ENCODE measurements at regions not wholly inside any gene's neighbourhood (a gene's known extent, or its start where the extent isn't known, plus 50 kb on each side); places are given as distances from the start of the nearest gene placed in this dataset.
"Not testable (repeated sequence)": the region's sequence is repeated elsewhere in the genome, so short reads cannot be mapped to it uniquely, and the experiment has no call there.

DNA sequence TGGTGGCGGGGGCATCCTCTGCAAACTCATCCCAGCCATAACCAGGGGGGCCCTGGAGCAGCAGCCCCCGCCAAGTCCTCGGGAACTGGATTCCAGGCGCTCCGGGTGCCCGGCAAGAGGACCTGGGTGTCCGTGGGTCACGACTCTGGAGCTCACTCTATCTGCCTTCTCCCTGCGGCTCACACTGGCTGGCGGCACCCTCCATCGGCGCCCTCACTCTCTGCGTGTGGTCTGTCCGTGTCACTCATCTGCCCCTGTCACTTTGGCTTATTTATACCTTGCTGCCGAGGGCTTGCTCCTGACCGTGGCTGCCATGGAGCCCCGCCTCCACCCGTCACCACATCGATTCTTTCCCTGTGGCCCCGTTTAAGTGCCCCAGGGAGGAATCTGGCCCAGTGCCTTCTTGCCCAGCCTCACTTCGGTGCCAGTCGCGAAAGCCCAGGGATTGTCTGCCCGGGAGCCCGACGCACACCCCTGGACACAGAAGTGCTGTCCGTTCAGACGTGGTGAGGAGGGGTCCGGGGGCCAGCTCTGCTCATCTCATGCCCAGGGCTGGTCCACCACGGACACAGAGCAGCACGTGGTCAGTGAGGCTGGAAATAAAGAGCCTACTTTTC, 115.7 kb upstream of the ZNF469 start:
- not testable (repeated sequence) for DNase-seq (ENCODE audit: low read depth)

DNA sequence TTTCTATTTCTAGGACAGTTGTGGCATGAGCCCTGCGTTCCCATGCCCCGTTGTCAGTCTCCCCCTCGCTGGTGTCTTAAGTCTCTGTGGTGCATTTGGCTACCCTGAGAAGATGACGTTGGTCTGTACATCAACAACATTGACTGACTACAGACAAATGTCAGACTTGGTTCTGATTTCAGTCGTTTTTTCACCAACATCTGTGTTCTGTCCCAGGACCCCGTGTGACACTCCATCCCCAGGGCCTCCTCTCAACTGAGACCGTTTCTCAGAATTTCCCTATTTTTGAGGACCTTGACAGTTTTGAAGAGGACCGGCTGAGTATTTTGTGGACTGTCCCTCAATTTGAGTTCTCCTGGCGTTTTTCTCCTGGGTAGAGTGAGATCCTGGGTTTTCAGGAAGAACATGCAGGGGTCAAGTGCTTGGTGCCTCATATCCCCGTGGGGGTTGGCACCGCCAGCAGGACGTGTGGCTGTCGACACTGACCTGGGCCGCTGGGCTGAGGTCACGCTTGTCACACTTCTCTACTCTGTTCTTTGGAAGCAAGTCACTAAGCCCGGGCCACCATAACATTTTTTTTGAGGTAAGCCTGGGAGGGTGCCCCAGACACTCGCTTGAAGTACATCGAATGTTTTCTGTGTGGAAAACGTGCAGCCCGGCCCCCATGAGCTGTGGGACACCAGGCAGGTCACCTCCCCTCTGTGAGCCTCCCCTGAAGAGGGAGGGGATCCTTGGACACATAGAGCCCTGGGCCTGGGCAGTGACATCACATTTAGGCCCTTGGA, 114.4 kb upstream of the ZNF469 start:
- DNase-seq (ENCODE audit: low read depth): not testable (repeated sequence)

DNA sequence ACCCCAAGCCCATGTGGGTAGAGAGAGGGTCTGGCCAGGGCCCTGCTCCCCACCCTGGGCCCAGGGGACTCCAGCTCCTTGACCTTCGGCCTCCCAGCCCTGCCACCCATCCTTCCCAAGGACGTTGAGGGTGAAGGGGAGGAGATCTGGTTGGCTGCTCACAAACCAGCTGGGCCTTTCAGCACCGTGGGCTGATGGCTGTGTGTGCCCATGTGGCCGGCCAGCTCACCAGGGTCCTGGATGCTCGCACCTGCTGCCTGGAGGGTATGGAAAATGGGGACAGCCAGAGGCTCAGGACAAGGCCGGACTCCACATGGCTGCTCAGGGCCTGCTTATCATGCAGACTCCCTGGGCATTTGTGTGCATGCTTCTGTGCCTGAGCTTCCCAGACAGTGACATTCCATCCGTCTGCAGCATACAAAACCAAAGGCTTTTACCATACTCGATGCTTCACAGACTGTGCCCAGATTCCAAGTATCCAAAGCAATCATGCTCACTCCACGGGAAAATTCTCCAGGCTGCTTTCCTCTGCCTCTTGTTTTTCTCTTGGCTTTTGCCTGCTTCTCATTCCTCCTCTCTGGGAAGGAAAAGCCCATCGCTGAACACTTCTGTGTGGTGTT, 112.5 kb upstream of the ZNF469 start:
- DNase-seq (ENCODE audit: low read depth): not testable (repeated sequence)

DNA sequence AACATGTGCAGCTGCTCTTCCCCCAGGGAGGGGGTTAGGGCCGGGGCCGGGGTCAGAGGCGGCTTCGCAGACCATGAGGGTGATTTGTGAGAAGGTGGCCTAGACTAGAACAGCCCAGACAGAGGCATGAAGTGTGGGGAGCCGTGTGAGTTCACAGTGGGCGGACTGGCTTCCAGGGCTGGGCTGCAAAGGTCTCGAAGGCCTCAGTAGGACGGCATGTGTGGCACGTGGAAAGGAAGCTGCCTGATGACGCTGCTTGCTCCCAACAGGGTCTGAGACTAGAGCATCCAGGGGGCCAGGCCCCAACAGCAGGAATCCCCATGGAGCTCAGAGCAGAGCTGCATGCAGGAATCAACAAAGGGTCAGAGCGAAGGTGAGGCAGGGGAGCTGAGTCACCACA, 111.5 kb upstream of the ZNF469 start:
- DNase-seq (ENCODE audit: low read depth): not testable (repeated sequence)

DNA sequence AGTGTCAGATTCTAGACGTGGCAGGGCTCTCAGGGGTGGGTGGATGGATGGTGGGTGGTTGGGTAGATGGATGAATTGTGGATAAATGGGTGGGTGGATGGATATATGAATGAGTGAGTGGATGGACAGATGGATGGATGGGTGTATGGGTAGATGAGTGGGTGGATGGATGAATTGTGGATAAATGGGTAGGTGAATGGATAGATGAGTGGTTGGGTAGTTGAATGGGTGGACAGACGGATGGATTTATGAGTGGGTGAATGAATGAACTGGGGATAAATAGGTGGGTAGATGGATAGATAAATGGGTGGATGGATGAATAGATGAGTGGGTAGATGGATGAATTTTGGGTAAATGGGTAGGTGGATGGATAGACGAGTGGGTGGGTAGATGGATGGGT, 111.0 kb upstream of the ZNF469 start:
- DNase-seq (ENCODE audit: low read depth): not testable (repeated sequence)

DNA sequence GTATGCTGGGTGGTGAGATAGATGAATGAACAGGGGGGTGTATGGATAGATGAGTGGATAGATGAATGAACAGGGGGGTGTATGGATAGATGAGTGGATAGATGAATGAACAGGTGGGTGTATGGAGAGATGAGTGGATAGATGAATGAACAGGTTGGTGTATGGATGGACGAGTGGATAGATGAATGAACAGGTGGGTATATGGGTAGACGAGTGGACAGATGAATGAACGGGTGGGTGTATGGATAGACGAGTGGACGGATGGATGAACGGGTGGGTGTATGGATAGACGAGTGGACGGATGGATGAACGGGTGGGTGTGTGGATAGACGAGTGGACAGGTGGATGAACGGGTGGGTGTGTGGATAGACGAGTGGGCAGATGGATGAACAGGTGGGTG, 110.3 kb upstream of the ZNF469 start:
- DNase-seq (ENCODE audit: low read depth): not testable (repeated sequence)

DNA sequence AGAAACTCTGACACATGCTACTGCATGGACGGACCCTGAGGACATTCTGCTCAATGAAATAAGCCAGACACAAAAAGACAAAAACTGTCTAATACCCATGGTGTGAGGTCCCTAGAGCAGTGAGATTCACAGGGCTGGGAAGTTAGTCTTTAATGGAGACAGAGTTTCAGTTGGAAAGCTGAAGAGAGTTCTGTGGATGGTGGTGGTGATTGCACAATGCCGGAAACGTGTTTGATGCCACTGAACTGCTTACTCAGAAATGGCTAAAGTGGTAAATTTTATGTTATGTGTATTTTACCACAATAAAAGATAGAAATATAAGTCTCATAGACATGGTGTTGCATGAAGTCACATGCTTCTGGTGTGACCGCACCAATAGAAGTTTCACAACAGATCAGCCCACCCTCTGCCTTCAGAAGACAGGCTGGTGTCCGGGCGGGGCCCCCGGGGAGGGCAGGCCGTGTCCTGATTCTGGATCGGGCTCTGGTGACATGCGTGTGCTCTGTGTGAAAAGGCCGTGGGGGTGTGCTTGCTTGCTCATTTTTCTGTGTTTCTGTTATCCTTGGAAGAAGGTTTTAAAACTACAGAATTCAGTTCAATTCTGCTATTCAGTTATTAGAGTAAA, 108.5 kb upstream of the ZNF469 start:
- peak; percentile 56 for DNase-seq (ENCODE audit: low read depth)

DNA sequence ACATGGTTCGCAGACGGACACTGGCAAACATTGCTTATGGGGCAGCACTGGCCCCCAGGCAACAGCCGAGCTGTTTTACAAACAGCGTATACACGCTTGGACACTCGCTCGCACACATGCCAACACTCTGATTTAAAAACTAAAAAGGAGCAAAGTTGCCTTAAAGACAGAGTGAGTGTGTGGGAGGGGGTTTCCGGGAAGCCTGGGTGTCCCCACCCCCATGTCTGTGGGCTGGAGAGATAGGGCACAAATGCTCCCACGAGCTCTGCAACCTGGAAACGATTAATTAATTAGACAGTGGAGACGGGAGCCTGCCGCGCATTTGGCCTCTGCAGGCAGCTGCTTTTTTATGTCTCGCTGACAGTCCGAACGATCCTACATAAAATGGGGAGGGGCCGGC, 107.9 kb upstream of the ZNF469 start:
- DNase-seq (ENCODE audit: low read depth): peak; percentile 50

DNA sequence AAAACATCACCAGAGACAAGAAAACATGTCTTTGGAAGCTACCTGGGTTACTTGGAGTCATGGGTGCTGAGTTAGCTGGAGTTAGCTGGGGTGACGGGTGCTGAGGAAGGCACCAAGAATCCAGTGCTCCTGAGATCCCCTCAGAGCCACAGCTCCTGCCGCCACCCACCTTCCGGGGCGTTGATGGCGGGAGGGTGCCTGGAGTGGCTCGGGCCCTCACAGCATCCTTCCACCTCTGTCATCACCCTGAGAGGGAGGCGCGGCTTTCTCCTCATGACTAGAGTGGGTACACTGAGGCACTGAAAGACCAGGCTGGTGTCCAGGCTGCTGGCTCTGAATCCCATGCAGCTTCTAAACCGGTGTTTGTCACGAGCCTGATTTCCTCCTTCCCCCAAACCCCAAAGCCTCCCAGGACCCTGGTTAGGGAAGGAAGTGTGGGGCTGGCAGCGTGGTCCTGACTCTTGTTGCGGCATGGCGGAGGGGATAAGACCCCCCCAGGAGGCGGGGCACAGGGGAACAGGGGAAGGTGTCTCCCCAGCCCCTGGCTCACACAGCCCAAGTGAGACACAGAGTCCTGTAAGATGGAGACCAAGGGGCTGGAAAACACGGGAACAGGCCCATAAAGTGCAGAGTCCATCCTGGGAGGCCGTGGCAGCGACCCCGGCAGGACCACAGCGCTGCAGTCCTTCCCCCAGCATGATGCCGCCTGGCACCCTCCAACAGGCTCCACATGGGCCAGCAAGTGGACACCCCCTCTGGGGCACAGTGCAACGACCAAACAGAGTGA, 107.2 kb upstream of the ZNF469 start:
- not testable (repeated sequence) for DNase-seq (ENCODE audit: low read depth)

DNA sequence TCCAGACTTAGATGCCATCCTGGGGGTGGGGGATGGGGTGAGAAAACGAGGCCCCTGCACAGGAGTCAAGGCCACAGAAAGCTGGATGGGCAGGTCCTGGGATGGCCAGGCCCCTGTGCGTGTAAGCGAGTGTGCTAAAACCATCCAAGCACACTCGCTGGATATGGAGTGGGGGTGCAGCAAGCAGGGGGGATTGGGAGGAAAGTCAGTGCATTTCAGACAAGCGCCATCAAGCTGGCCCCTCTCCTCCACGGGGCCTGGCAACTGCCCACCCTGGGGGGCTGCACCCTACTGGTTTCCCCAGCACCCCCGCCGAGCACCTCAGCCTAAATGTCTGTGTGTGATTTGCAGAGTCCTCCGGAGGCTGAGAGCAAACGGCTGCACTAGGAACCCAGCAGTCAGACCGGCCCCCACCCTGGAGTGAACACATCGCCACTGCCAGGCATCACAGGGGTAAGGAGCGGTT, 106.6 kb upstream of the ZNF469 start:
- not testable (repeated sequence) for DNase-seq (ENCODE audit: low read depth)

DNA sequence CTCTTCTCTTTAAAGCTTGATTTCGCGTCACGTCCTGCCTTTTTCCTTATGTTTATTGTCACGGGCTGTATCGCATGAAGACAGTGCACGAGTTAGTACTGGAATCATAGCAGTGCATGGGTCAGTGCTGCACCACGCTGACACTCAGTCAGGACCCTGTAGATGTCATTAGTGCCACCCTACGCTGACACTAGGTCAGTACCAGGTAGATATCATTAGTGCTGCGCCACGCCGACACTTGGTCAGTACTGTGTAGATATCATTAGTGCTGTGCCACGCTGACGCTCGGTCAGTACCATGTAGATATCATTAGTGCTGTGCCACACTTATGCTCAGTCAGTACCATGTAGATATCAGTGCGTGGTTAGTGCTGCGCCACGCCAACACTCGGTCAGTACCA, 106.2 kb upstream of the ZNF469 start:
- no peak for DNase-seq (ENCODE audit: low read depth)

DNA sequence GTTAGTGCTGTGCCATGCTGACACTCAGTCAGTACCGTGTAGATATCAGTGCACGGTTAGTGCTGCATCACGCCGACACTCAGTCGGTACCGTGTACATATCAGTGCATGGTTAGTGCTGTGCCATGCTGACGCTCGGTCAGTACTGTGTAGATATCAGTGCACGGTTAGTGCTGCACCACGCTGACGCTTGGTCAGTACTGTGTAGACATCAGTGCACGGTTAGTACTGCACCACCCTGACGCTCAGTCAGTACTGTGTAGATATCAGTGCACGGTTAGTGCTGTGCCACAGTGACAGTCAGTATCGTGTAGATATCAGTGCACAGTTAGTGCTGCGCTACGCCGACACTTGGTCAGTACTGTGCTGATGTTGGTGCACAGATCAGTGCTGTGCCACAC, 102.8 kb upstream of the ZNF469 start:
- no peak for DNase-seq (ENCODE audit: low read depth)

DNA sequence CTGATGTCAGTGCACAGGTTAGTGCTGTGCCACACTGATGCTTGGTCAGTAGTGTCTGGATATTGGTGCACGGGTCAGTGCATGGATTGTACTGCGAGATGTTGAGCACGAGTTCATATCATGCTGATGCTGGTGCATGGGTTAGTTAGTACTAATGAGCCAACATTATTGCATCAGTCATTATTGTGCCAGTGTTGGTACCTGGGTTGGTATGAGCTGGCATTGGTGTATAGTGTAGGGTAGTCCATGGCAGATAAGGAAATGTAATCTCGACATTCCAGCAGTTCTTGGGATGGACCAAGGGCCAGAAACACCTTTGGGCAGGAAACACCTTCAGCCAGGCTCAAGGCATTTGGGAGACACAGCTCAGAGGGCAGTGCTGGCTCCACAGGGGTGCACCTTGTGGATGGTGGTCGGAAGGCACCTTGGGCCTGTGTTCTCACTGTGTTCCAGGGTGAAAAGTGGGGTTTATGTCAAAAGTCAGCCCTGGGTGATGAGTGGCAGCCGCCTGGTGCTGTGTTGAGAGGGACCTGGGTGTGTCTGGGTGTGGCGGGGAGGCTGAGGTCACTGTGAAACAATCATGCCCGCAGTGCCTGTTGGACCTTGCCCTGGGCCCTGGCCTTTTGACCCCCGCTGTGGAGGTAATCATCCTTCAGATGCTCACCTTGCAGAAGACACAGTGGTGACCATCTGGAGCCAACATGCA, 100.7 kb upstream of the ZNF469 start:
- DNase-seq (ENCODE audit: low read depth): no peak

DNA sequence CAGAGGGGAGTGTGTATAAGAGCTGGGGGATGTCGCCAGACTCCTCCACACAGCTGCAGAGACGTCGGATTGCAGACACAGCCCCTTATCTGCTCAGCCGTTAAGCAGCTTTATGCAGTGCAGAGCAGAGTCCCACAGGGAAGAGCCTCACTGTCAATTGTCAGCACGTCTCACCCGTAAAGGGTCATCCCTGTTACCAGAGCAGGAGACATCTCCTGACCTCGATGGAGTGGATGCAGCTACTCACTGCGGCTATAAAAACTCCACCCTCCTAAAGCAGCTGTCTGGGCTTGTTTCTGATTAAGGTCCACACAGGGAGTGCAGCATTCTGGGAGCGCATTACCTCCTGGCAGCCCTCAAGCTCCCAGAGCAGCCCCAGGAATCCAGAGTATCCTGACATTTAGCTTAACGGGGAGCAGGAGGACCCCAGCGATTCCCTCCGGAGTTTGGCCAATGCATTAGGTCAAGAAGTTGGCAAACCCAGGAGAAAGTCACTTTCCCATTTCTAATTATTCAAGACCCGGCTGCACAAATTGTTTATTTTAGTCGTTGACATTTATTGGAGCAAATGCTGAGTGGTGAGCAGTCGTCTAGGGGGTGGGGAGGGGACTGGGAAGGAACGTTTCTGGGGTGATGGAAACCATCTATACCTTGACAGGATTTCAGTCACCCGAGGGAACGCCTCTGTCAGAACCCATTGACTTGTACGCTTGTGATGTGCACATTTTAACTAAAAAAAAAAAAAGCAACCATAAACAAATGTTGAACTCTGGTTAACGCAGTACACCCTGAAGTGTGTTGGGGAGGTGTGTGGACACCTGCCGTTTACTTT, 100.0 kb upstream of the ZNF469 start:
- DNase-seq (ENCODE audit: low read depth): no peak

DNA sequence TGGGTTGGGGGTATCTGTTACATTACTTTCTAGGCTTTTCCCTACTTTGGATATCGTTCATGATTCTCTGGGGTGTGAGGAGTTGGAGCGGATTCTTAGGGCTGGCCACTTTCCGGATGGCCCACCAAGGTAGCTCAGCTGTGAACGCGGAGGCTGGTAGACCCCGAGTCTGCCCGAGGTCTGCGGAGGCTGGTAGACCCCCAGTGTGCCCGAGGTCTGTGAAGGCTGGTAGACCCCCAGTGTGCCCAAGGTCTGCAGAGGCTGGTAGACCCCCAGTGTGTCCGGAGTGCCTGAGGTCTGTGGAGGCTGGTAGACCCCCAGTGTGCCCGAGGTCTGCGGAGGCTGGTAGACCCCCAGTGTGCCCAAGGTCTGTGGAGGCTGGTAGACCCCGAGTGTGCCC, 99.2 kb upstream of the ZNF469 start:
- no peak for DNase-seq (ENCODE audit: low read depth)

DNA sequence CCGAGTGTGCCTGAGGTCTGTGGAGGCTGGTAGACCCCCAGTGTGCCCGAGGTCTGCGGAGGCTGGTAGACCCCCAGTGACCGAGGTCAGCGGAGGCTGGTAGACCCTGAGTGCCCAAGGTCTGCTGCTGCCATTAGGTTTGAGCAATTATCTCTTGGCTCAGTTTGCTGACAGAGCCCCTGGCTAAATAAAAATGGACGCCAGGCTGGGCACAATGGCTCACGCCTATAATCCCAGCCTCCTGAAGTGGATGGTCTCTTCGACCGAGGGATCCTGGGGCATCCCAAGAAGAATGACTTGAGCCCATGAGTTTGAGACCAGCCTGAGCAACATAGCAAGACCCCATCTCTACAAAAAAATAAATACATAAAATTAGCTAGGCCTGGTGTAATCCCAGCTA, 98.7 kb upstream of the ZNF469 start:
- no peak for DNase-seq (ENCODE audit: low read depth)

DNA sequence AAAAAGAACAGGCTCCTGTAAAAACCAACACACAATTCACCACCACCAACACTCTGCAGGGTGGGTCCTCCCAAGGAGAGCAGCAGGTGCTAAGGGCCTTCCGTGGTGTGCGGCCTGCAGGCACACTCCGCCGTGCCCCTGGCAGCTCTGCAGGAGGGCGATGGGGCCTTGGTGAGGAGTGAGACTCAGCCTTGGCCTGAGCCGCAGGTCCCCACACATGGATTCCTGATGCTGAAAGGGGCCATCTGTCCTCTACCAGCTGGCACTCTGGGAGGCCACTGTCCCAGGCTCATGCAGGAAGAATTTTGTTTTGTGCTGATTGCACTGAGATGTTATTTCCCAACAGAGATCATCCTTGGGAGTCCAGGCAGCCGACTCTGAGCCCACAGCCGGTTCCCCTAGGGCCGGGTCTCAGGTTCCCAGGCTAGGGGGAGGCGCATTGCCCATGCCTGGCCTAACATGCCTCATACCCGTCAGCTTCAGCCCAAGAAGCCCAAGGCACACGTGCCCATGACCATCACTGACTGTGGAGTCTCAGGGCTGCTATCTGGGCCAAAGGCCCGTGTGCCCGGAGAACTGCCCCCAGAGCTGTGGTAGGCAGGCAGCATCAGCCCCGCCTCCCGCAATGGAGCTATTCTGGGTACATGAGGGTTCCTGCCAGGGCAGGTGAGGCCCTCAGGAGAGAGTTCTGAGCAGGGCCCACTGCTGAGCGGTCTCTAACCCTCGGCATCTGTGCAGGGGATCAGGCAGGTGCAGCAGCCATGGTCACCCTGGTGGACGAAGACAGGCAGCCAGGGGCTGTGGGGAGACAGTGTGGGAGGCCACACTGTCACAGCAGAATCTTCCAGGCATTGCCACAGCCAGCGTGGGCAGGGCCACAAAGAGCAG, 97.9 kb upstream of the ZNF469 start:
- DNase-seq (ENCODE audit: low read depth): no peak

DNA sequence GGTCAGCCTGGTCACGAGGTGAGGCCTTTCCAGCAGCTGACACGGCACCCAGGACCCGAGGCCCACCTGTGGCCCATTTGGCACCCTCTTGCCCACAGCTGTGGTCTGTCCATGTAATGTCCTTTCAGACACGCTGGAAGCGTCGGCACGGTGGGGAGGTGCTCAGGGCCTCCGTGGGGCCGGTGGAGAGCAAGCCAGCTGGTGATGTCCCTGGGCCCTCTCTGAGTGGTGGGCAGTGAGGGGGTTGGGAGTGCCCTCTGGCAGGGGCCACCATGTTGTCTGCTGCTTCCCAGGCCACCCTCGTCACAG, 97.3 kb upstream of the ZNF469 start:
- no peak for DNase-seq (ENCODE audit: low read depth)

DNA sequence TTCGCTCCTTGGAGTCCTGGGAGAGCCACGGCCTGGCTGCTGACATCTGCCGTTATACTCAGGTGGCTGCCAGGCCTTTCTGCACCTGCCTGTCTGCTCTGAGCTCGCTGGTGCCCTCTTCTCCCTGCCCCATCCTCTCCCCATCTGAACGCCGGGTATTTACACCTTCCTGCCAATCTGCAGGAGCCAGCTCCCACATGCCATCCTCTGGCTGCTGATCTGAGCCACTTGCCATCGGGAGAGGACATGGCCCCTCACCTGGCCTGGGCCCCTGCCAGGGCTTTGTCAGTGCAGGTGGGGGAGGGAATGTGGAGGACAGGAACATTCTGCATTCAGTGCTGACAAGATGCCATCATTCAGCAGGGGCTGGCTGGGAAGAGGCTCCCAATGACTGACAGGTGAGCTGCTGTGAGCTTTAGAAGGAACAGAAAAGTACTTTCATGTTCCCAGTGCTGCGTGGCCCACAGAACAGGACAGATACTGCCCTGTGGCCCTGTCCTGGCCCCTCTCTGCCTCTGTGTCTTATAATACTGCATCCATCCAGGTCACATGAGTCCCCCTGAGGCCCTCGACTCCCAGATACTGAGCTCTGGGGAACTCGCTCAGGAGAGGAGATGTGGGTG, 96.3 kb upstream of the ZNF469 start:
- no peak for DNase-seq (ENCODE audit: low read depth)
